HuH-7 (cell line): ENCODE measurements at regions not wholly inside any gene's neighbourhood (a gene's known extent, or its start where the extent isn't known, plus 50 kb on each side); places are given as distances from the start of the nearest gene placed in this dataset.
"Not testable (repeated sequence)": the region's sequence is repeated elsewhere in the genome, so short reads cannot be mapped to it uniquely, and the experiment has no call there.

Experiments used
- DNase-seq: peaks from one replicate; pipeline ENCODE4 v3.0.0; 2011; ENCODE audit warnings: low spot score

GRCh38 chr1:22334860-22335550 lies 116.6 kb upstream of the ZBTB40 start:
- no peak for DNase-seq

- DNase-seq = not testable (repeated sequence)
Observed at GRCh38 chr1:22336274-22336673, 115.4 kb upstream of the ZBTB40 start.

GRCh38 chr1:22336696-22337545 lies 114.7 kb upstream of the ZBTB40 start:
- DNase-seq = not testable (repeated sequence)

- DNase-seq = no peak
Observed at GRCh38 chr1:22338071-22338765, 113.4 kb upstream of the ZBTB40 start.

- peak; percentile 46 for DNase-seq
Observed at GRCh38 chr1:22339237-22339636, 112.4 kb upstream of the ZBTB40 start.

- no peak for DNase-seq
Observed at GRCh38 chr1:22340066-22340465, 111.6 kb upstream of the ZBTB40 start.

GRCh38 chr1:22340873-22341272 lies 110.8 kb upstream of the ZBTB40 start:
- DNase-seq = no peak

- DNase-seq = peak; percentile 68
Observed at GRCh38 chr1:22341791-22342605, 109.7 kb upstream of the ZBTB40 start.

- DNase-seq = no peak
Observed at GRCh38 chr1:22342734-22343191, 108.9 kb upstream of the ZBTB40 start.

- DNase-seq = no peak
Observed at GRCh38 chr1:22343456-22344328, 108.0 kb upstream of the ZBTB40 start.

- no peak for DNase-seq
Observed at GRCh38 chr1:22344329-22344630, 107.4 kb upstream of the ZBTB40 start.

GRCh38 chr1:22344851-22345560 lies 106.6 kb upstream of the ZBTB40 start:
- DNase-seq = no peak

- DNase-seq = peak; percentile 73
Observed at GRCh38 chr1:22347854-22348760, 103.5 kb upstream of the ZBTB40 start.

GRCh38 chr1:22349362-22350043 lies 102.1 kb upstream of the ZBTB40 start:
- no peak for DNase-seq

- DNase-seq = no peak
Observed at GRCh38 chr1:22350171-22350923, 101.3 kb upstream of the ZBTB40 start.

GRCh38 chr1:22350924-22351767 lies 100.5 kb upstream of the ZBTB40 start:
- DNase-seq = no peak

GRCh38 chr1:22351768-22352080 lies 99.9 kb upstream of the ZBTB40 start:
- no peak for DNase-seq
